WTC11 (cell line): ENCODE measurements at regions not wholly inside any gene's neighbourhood (a gene's known extent, or its start where the extent isn't known, plus 50 kb on each side); places are given as distances from the start of the nearest gene placed in this dataset.

ENCODE experiments used
- ATF2 ChIP-seq: sonication (generic); formaldehyde crosslinking; IDR thresholded peaks from 2 replicates; pipeline ENCODE4 v1.8.1; 2022; ENCODE audit warnings: low read depth, missing genetic modification reagents, borderline replicate concordance
- CTCF ChIP-seq: fragments of 200-600 bp; IDR thresholded peaks from 2 replicates; pipeline ENCODE4 v1.8.0; 2022; ENCODE audit warnings: antibody characterized with exemption
- FOXJ3 ChIP-seq: sonication (generic); formaldehyde crosslinking; IDR thresholded peaks from 2 replicates; pipeline ENCODE4 v1.9.0; 2021; ENCODE audit warnings: missing genetic modification reagents, mild to moderate bottlenecking, borderline replicate concordance
- JUN ChIP-seq: sonication (generic); formaldehyde crosslinking; IDR thresholded peaks from 2 replicates; pipeline ENCODE4 v1.8.0; 2023; ENCODE audit warnings: mild to moderate bottlenecking, missing genetic modification reagents
- NFATC4 ChIP-seq: fragments of 250-450 bp; sonication (Bioruptor Pico); IDR thresholded peaks from 2 replicates; pipeline ENCODE4 v1.9.0; 2021; ENCODE audit warnings: mild to moderate bottlenecking
- NFYB ChIP-seq: sonication (generic); formaldehyde crosslinking; conservative IDR thresholded peaks from 2 replicates; pipeline ENCODE4 v1.8.0; 2022; ENCODE audit warnings: low read depth, missing genetic modification reagents
- PREB ChIP-seq: sonication (generic); formaldehyde crosslinking; IDR thresholded peaks from 2 replicates; pipeline ENCODE4 v1.8.1; 2022; ENCODE audit warnings: mild to moderate bottlenecking, missing genetic modification reagents, moderate library complexity, borderline replicate concordance
- TP53 ChIP-seq: sonication (generic); formaldehyde crosslinking; IDR thresholded peaks from 2 replicates; pipeline ENCODE4 v1.8.1; 2023; ENCODE audit warnings: mild to moderate bottlenecking, missing genetic modification reagents
- USF1 ChIP-seq: sonication (generic); formaldehyde crosslinking; IDR thresholded peaks from 2 replicates; pipeline ENCODE4 v1.8.0; 2022; ENCODE audit warnings: mild to moderate bottlenecking, missing genetic modification reagents
- ZNF263 ChIP-seq: sonication (generic); formaldehyde crosslinking; IDR thresholded peaks from 2 replicates; pipeline ENCODE4 v1.8.1; 2022; ENCODE audit warnings: low read depth, mild to moderate bottlenecking, moderate library complexity, missing genetic modification reagents
- ZNF281 ChIP-seq: sonication (generic); formaldehyde crosslinking; IDR thresholded peaks from 2 replicates; pipeline ENCODE4 v1.8.0; 2023; ENCODE audit warnings: mild to moderate bottlenecking, missing genetic modification reagents
- ZNF512 ChIP-seq: sonication (generic); formaldehyde crosslinking; IDR thresholded peaks from 2 replicates; pipeline ENCODE4 v1.8.1; 2022; ENCODE audit warnings: missing genetic modification reagents, borderline replicate concordance
- TF ChIP-seq, protein P1 (sequence below): sonication (generic); formaldehyde crosslinking; conservative IDR thresholded peaks from 2 replicates; pipeline ENCODE4 v1.8.1; 2022; ENCODE audit warnings: mild to moderate bottlenecking, missing genetic modification reagents

DNA sequence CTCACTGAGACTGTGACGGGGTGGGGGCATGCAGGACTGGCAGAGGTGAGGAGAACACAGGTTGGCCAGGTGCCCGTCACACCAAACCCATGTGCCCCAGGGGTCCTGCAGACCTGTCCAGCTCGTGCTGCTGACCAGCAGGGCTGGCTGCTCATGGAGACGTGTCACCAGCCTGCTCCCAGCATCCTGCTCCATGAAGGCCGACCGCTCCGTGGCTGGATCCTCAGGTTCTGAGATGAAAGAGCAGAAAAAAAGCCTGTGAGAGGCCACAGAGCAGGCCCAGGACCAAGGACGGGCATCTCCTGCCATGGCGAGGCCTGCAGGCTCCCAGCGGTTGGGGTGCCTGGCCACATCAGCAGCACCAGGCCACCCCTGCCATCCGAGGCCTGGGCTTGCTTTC lies 71.7 kb upstream of the DRD5 start:
- TF ChIP-seq FOXJ3 (no peak), CTCF (no peak), ZNF512 (CRISPR knock-in tag) (no peak), USF1 (no peak), ATF2 (no peak), NFATC4 (CRISPR knock-in tag) (no peak), ZNF263 (CRISPR knock-in tag) (no peak), JUN (CRISPR knock-in tag) (no peak), PREB (CRISPR knock-in tag) (no peak), TP53 (no peak), ZNF281 (CRISPR knock-in tag) (no peak), NFYB (no peak)
- TF ChIP-seq, protein P1, sequence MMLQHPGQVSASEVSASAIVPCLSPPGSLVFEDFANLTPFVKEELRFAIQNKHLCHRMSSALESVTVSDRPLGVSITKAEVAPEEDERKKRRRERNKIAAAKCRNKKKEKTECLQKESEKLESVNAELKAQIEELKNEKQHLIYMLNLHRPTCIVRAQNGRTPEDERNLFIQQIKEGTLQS (CRISPR knock-in tag), result no peak
